NCI-H446 treated with DMSO at 0.1 percent for 48 hours (cell line): ENCODE measurements at regions not wholly inside any gene's neighbourhood (a gene's known extent, or its start where the extent isn't known, plus 50 kb on each side); places are given as distances from the start of the nearest gene placed in this dataset.

Experiments
- DNase-seq: peaks from one replicate; lab custom pipeline; 2025; lab: John Stamatoyannopoulos, UW

DNA sequence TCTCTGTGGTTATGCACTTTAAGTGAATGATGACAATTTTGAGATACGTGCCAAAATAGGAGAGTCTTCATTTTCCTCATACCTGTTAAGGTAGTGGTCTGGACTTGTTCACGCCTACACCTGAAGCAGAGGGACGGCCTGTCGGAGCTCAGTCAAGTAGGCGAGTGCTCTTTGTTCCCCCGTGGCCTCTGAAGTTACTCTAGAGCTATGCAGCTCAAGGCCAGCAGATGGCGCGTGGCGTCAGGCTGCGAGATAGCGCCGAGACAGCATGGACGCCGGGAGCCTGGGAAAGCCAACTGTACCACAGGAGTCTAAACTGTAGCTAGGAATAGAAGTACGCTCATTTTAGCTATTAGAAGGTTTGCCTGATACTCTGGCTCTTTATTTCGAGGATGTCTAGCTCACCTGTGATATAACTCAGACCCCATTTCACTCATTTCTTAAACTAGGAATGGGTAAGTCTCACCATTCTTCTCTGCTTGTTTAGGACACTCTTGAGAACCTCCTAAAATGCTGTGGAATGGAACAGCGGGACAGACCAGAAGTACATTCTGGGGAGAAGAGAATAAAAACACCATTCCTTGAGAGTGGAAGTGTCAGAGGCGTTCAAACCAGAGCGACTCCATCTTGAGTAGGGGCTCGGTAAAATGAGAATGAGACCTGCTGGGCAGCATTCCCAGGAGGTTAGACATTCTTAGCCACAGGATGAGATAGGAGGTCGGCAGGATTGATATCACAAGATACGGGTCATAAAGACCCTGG lies 267.4 kb upstream of the HMGA2 start:
- peak; percentile 9 for DNase-seq

DNA sequence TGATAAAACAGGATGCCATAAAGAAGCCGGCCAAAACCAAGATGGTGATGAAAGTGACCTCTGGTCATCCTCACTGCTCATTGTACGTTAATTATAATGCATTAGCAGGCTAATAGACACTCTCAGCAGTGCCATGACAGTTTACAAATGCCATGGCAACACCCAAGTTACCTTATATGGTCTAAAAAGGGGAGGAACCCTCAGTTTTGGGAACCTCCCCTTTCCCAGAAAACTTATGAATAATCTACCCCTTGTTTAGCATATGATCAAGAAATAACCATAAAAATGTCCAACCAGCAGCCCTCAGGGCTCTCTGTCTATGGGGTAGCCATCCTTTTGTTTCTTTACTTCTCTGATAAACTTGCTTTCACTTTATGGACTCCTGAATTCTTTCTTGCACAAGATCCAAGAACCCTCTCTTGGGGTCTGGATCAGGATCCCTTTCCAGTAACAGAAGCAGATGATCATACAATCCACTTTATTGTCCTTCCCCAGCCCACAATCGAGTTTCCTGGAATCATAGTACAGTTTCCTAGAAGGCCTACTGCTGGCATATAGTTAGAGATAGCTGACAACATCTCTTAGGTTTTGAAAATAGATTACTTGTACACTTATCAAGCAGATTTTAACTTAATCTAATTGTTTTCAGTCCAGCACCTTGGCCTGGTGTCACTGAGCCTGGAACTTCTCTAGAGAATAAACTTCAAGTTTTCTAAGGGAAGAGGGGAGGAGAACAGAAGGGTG lies 266.7 kb upstream of the HMGA2 start:
- DNase-seq, result no peak

DNA sequence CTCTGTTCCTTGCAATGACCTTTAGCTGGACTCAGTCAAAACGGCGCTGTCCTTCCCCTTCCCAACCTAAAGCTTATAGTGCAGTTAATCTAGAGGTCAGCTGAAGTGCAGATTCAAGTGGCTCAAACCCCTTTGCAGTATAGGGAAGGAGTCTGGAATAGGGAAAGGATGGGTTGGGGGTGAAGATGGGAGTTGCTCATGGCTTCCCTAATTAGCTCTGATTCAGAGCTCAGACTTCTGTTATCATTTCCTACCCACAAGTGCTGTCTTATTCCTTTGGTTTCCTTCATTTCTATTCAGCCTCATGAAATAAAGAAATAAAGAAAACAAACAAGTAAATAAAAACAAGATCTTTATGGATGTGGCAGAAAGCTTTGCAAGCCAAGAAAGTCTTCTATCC lies 264.0 kb upstream of the HMGA2 start:
- DNase-seq, result no peak

DNA sequence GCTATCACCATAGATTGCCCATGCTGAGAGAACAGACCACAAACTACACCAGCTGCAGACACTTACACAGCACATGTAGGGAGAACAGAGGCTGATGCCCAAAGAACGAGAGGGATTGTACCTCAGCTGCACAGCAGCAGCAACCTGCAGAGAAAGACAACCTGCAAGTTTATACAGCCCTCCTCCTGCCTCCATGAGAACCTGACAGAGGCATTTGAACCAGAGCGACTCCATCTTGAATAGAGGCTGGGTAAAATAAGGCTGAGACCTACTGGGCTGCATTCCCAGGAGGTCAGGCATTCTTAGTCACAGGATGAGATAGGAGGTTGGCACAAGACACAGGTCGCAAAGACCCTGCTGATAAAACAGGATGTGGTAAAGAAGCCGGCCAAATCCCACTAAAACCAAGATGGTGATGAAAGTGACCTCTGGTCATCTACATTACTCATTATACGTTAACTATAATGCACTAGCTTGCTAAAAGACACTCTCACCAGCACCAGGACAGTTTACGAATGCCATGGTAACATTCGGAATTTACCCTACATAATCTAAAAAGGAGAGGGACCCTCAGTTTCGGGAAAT lies 262.4 kb upstream of the HMGA2 start:
- no peak for DNase-seq

DNA sequence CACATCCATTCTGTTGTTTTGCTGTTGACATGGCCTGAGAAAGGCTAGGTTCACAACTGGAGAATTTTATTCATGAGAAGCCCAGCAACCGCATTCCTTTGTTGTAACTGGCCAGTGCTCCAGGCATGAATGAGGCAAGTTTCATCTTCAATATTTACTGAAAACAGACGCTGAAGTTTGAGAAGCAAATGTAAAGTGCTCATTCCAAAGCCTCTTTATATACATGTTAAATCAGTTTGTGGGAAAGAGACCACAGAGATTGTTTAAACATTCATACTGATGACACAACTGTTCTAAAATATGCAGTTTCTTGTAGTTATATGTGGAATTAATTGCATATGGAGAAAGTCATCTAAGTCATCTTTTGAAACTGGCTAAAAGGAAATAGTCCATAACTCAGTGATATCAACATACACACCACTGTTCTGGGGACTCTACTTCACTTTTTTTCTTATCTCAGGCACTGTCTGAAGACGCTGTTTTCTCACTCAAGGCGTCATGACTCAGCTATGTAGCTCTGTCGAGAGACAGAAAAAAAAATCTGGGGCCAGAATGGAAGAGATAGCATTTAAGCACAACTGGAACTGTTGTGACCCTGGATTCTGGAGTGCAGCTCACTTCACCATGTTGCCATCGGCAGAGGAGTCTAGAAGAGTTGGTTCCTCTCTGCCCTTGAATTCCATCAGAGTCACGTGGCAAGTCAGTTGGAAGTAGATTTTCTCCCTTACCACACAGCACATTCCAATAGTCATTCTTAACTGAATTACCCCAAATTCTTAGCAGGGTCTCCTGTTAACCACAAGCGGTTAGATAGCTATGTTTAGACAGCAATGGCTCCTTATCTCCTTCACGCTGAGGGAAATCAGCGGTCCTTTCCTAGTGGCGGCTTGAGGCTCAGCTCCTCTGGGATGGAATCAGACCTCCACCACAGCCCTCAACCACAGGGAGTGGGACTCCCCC lies 258.4 kb upstream of the HMGA2 start:
- no peak for DNase-seq

DNA sequence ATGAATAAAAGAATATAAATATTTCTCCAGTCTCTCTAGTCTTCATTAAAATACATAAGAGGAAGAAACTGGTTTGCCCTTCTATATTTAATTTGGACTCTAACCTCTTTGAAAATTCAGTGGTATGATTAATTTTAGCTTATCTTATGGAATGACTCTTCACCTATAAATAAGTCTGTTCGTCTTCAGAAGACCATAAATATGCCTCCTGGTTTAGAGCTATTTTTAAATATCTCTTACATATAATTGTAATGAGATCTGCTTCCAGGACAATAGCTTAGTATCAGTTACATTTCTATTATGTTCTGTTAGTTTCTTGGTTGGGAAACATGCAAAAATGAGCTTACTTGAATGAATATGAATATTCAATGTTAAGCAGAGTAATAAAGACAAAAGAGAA lies 257.5 kb upstream of the HMGA2 start:
- no peak for DNase-seq

DNA sequence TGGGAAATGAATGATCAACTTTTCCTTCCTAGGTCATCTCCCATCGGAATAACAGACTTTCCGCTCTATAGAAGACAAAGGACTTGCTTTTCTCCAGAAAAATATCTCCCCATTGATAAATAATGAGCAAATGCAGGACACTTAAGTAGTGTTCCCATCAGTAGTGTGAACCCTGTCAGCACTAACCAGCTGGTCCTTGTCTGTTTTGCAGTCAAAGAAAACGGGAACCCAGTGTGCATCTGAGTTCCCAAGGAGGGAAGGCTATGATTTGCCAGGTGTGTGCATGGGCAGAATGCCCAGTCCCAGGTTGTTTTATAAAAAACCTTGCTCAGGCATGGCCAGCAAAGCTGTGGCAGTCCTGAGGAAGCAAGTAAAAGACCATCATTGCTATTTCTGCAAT lies 256.5 kb upstream of the HMGA2 start:
- DNase-seq, result no peak

DNA sequence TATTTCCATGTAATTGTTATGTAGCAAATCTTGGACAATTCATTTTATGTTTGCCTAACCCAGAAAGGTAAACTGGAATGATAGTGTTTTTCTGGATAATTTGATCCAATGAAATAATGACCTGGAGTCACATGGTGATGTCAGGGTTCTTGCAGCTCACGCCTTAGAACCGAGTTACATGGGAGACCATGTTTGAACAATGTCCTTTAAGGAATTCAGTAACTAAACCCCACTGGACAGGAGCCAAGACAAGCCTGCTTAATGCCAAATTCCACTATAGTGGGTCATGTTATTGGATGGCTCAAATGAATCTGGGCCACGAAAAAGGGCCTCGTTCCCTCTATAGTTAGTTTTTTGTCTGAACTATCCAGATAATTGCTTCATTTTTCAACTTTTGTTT lies 255.8 kb upstream of the HMGA2 start:
- DNase-seq, result no peak

DNA sequence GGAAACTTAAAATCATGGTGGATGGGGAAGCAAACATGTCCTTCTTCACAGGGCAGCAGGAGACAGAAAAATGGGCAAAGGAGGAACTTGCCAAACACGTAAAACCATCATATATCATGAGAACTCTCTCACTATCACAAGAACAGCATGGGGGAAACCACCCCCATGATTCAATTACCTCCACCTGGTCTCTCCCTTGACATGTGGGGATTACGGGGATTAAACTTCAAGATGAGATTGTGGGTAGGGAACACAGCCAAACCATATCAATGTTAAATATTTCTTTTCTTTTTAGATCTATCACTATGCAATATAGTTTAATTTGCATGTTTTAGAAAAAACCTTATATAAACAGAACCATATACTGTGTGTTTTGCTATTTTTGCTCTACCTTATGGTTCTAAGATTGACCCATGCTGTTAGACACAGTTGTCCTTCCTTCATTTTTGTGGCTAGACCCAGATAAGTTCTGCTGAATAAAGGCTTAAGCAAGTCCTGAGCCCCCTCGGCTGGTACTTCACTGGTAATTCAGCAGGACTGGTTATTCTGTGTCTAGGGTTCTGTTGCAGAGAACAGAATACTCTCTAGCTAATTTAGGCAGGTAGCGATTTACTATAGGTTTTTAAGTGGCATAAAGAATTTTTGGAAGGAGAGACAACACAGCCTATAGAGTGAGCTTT lies 253.7 kb upstream of the HMGA2 start:
- no peak for DNase-seq

DNA sequence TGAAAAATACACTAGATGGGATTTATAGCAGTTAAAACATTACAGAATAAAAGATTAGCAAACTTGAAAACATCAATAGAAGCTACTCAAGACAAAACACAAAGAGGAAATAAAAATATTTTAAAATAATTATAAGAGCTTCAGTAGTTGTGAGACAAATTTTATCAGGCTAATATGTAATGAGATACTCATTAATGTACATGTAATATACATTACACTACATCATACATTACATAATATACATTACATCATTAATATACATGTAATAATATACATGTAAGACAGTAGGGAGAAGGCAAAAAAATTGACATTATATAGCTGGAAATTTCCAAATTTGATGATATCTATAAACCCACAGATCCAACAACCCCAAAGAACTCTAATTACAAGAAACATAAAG lies 249.4 kb upstream of the HMGA2 start:
- DNase-seq, result no peak

DNA sequence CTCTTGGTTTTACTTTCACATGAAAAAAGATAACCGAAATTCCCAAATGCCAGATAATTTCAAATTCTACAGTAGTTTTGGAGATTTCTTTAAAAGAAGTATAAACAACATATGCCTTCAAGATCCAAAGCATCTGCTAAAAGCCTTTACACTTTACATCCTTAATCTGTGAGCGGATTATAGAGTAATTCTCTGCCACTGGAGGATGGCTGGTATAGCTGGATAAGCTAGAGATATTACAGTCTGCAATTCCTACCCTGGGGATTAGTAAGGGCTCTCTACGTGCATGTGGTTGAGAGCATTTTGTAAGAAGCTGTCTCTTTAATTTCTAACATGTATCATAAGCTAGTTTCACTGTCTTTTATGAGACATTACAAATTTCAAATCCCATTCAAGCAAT lies 240.3 kb upstream of the HMGA2 start:
- DNase-seq, result no peak

DNA sequence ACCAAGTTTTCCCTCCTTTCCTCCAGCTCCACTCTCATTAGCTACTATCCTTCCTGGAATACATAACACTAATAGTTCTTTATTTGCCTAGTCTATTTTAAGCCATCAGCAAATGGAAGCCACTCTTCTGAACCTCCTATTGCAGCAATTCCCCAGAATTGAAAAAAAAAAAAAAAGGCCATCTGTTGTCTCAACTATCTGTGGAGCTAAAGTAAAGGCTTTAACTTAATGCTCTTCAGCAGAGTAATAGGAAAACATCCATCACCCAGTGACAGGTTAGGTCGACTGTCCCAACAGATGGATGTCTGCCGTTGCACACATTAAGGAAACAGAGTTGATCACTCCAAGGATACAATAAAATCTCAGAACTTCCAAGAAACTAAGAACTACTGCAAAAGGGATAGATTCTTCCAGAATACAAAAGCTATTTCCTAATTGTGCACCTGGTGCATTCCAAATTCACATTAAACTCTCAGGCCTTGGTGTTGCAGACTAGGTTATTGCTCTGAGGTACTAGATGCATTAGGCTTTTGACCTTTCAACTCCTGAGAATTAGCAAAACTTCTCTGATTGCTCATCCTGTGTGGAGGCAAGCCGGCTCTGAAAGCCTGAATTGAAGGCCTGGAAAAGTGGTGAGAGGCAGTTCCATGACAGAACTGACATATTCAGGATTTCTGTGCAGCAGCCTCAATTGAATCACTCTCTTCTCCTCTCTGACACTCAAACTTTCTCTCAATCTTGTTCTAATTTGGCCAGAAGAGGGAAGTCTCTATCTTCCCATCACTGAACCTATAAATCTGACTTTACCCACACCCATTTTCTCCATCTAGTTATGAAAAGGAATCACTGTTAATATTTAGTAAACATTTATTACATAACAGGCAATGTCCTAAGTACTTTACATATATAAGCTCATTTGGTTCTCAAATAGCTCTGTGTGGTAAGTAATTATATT lies 238.4 kb upstream of the HMGA2 start:
- DNase-seq, result no peak

DNA sequence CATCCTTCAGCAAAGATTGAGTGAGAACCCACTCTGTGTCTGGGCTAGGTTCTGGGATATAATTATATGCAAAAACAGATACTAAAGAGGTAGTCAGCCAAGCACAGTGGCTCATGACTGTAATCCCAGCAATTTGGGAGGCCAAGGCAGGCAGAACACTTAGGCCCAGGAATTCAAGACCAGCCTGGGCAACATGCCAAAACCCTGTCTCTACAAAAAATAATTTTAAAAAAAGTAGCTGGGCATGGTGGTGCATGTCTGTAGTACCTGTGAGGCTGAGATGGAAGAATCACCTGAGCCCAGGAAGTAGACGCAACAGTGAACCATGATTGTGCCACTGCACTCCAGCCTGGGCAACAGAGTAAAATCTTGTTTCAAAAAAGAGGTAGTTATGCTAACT lies 237.5 kb upstream of the HMGA2 start:
- DNase-seq, result no peak

DNA sequence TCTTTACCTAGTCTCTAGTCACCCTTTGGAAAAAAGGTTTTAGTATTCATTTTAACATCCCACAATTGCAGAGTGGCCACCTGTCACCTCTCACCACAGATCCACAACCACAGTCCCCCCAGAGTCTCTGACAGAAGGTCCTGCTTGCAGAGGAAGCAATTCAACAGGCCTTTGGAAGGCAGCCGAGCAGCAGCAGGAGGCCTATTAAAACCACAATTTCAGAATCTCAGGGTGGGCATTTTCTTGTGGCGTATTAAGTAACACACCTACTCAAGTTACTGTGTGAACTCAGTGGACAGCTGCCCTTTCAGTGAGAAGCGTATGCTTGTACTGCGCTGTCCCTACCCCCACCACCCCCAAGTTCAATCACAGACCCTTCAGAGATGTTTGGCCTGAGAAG lies 234.0 kb upstream of the HMGA2 start:
- no peak for DNase-seq

DNA sequence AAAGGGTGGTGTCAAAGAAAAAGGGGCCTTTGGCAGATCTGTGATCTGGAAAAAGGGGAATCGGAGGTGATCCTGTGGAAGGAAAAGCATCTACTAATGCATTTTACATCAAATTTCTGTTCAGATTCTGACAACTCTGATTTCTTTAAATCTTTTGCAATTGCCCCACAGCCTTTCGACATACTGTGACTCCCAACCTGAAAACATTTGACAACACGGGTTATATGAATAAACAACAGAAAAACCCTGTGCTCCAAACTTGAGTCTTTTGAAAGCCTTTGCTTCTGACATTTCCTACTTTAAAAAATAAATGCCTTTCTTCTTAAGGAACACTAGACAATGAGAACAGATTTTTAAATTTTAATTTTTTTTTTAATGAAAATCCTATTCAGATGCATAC lies 231.9 kb upstream of the HMGA2 start:
- DNase-seq, result no peak

DNA sequence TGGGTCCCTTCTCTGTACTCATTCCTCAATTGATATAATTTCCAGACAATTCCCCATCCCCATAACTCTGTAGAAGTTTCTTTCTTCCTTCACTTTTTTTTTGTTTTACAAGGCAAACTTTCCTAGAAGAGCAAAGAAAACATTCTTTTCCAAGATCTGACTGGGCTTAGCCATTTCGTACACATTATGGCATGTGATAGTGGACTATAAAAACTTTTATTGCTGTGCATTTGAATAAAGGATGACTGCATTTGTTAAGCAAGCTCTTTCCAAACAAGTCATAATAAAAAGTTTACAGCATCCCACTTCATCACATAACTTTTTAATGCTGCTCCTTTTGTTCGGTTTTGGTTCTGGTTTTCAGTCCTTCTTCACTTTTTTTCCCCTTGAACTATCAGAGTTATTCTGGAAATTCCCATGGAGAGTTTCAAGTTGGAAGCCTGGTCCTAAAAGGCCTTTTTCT lies 231.0 kb upstream of the HMGA2 start:
- DNase-seq, result no peak

DNA sequence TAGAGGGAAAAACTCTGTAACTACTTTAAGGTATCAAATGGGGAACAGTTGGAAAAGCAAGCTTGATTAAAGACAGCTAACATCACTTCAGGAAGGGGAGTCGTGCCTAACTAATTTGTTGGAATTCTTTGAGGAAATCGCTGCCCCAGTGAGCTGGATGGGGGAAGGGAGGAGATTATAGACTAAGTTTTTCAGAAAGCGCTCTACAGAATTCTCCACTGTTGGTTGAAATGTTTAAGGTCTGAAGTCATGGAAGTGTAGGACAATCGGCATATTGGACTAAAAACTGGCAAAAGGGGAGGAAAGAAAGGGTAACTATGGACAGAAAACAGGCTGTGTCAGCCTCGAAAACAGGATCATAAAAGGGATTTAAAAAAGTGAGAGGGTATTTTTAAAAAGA lies 229.9 kb upstream of the HMGA2 start:
- no peak for DNase-seq

DNA sequence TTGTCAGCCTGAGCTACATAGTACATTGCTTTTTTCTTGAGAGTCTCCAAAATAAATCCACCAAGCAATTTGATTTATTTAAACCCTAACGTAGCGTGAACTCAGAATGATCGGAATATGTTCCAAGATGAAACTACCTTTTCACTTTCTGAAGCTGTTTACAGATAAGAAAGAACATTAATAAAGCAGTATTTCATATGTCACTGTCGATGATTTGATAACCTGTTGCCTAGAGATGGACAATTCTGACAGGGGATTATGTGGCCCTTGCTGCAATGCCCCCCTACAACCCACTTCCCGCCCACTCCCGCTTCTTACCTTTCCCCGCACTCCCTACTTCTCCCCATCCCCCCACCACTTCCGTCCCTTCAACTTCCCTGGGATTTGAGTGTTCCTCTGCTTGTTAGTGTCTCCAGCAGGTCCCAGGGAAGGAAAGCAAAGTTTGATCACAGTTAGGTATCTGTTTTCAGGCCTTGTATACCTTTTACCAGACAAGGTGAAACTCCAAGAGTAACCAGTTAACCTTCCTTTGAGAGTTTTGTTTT lies 229.2 kb upstream of the HMGA2 start:
- no peak for DNase-seq

DNA sequence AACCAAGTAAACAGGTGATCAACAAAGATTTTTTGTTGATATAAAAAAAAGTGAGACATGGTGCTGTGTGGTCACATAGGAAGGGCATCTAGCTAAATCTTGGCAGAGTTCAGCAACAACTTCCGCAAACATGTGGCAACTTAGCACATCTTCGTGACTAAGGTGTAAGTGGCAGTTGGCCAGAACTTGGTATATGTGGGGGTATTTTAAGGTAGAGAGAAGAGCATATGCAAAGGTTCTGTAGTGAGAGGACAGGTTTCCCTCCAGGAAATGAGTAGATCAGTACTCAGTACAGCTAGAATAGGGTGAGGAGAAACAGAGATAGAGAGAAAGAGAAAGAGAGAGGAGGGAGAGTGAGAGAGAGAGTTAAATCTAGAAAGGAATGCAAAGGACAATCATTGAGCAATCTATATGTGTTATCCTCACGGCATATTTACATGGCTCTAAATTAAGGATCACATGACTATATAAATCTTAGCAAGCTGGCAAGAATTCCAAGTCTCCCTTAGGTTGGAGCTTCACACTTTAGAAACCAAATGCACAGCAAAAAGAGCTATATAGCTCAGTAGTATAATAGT lies 227.7 kb upstream of the HMGA2 start:
- DNase-seq, result no peak

DNA sequence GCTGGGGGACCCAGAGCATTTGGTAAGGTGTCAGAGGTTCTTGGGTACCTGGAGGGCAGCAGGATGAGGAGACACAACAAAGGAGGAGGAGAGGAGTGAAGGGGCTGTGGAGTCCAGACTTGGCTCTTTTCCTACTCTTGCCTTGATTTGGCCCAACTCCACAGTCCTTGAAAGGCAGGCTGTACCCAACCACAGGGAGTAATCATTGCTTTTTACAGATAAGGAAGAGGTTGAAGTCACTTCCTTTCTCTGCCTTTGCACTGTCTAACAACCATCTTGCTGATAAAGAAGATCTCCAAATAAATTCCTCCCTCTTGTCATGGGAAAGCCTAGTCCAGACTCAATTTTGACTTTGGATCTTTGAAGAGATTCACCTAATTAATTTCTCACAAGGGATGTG lies 226.8 kb upstream of the HMGA2 start:
- DNase-seq, result no peak
